ENCODE measurements at regions not wholly inside any gene's neighbourhood (a gene's known extent, or its start where the extent isn't known, plus 50 kb on each side); places are given as distances from the start of the nearest gene placed in this dataset.

- TF ChIP-seq POLR2A (IDR thresholded peaks at IDR 0.05; ENCODE audit: low read length), result no peak
- no peak for TF ChIP-seq GATA1 (IDR thresholded peaks at IDR 0.05; ENCODE audit: low read depth, low read length)
These were observed 527.7 kb upstream of the TMPRSS15 start for GRCh38 chr21:18931237-18931636.
